ENCODE measurements at regions not wholly inside any gene's neighbourhood (a gene's known extent, or its start where the extent isn't known, plus 50 kb on each side); places are given as distances from the start of the nearest gene placed in this dataset.

DNA sequence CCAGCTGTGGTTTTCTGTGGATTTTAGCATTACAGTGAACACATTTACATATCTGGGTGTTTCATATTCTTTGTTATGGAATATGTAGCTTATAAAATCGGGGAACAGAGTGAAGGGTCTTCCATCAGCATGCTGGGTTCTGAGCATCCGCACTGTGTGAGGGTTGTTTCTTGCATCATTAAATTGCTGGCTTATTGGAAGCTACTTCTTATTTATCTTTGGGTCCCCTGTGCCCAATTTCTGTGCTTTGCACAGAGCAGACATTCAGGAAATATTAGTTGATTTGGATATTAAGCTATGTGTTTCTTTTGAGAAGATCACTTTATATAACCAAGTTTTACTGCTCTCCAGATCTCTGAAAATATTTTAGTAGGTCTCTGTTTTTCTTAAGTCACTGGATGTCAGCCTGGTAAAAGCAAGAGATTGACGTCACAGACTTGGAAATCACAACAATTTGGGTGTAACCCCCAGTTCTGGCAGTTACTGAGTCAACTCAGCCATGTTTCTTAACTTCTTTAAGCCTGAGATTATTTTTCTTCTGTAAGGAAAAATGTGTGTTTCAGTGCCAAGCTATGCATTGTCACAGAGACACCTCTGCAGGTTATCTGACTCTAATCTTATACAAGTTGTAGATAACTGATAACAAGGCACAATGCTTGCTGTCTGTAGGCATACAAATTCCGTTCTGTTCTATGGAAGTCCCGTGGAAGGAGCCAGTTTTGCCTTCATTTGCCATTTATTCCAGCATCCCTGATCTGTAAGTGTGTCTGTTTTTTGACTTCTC is 258.3 kb upstream of the KAZN start:
- DNase-seq, result no peak

DNA sequence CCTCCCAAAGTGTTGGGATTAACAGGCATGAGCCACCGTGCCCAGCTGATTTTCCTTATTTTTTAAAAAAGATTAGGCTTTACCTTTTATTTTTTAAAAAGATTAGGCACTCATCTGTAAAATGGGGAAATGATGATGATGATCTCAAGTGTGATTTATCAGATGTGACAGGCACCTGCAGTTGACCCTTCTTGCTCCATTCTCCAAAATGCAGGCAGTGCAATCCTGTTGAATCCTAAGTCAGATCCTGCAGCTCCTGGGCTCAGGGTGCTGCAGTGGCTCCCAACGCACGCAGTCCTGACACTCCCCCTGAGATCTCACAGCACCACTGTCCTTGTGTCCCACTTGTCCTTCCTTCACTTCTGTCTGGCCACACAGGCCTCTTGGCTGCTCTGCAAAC is 257.3 kb upstream of the KAZN start:
- no peak for DNase-seq

DNA sequence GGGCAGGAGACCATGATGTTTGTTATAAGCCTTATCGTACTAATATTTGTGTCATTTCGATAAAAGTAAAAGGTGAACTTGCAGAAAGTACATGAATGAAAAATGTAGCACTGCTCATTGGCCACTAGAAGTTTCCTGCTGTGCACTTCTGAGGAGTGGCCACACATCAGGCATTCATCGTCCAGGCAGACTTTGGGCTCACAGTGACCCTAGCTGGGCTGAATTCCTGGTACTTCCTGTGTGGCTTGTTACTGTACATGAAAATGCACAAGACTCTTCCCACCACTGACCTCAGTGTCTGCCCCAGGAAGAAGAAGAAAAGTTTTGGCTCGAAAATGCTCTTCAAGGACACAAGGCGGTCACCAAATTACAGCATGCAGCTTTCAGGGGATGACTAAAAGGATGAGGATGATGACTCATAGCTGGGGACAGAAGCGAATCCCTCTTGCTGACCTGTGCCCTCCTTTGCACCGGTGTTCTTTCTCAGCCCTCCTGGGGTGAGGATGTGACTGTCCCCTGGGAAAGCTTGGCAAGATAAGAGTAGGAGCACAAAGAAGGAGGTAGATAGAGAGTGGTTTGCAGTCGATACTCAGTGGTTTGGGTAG is 252.4 kb upstream of the KAZN start:
- DNase-seq, result no peak

DNA sequence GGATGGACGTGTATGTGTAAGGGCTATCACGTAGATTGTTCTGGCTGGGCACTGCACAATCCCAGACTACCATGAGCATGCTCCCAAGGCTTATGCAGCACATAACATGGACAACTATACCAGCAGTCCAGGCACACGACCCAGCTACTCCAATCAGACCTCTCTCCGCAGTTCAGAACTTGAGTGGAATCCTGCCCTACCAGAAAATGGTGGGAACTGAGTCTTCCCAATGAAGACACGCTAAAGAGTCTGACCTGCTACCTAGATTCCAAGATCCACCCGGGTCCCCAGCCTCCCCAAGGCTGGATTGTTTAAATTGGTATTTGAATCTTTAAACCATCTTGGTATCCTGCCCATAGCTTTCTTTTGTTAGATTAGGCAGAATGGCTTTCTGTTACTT is 251.3 kb upstream of the KAZN start:
- DNase-seq, result no peak

DNA sequence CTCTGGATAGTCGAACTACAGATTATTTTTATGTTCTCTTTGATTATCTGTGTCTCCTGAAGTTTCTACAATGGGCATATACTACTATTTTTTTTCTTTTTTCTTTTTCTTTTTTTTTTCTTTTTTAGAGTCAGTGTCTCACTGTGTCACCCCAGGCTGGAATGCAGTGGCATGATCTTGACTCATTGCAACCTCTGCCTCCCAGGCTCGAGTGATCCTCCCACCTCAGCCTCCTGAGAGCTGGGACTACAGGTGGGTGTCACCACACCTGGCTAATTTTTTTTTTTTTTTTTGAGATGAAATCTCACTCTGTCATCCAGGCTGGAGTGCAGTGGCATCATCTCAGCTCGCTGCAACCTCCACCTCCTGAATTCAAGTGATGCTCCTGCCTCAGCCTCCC is 250.7 kb upstream of the KAZN start:
- no peak for DNase-seq

DNA sequence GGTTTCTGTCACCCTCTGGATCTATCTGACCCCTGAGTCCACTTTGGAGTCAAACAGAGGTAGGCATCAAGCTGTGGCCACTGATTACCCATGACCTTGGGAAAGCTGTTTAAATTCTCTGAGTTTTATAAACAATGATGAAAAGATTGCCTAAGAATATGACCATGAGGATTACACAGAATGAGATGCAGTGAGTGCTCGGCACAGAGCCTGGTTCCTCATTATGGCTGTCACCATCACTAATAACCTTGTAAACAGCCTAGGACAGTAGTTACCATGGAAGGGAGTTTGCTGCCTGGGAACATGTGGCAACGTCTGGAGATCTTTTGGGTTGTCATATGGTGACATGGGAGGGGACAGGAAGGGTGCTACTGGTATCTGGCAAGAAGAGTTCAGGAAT is 248.3 kb upstream of the KAZN start:
- no peak for DNase-seq

DNA sequence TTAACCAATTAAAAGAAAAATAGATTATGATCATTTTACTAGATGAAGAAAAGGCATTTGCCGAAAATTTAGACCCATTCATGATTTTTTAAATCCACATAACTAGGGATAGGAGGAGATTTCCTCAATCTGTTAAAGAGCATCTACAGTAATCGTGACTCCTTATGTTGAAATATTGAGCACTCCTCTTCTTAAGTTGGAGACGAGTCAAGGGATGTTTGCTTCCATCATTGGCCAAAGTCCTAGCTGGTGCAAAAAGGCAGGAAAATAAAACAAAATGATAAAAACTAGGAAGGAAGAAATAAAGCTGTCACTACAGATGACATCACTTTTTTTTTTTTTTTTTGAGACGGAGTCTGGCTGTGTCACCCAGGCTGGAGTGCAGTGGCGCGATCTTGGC is 245.6 kb upstream of the KAZN start:
- no peak for DNase-seq

DNA sequence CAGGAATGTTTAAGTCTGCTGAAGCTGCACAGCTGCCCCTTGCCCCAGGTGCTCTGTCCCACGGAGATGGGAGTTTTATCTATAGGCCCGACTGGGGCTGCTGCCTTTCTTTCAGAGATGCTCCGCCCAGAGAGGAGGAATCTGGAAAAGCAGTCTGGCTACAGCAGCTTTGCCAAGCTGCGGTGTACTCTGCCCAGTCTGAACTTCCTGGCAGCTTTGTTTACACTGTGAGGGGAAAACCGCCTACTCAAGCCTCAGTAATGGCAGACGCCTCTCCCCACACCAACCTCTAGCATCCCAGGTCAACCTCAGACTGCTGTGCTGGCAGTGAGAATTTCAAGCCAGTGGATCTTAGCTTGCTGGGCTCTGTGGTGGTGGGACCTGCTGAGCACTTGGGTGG is 237.5 kb upstream of the KAZN start:
- peak in 5 of 58 donors; percentile 4 to 41 (median 9) for DNase-seq

DNA sequence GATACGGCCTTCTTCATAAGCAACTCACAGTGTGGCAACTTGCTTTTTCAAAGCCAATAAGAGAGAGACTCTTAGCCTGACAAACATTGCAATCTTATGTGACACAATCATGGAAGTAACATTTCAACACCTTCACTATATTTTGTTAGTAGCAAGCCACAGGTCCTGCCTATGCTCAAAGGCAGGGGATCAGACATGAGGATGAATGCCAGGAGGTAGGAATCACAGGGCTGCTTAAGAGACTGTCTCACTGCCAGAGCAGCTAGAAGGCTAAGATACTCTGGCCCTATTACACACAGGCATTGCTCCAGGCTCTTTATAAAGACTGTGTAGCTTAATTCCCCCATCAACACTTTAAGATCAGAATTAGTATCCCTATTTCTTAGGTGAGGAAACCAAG is 236.2 kb upstream of the KAZN start:
- no peak for DNase-seq

DNA sequence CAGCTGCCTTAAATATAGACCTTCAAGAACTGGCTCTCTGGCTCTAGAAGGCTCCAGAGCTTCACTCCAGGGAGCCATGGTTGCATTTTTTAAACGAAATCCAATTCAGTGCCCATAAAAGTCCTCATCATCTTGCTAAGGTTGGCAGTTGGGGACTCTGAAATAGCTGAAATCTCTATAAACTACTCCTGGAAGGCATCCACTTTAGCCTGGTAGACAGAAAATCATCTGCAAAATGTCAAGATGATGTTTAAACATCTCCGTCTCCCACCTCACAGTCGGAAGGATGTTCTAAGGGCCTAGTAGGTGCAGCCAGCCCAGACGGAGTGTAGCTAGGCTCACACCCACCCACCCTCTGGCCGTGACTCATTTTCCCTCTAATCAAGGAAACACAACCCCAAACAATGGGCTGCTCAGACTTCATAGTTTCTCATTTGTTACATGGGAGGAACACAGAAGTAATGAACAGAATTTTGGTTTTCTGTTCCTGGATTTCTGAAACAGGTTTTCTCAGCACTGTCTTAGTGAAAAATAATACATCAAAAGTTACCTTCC is 235.4 kb upstream of the KAZN start:
- DNase-seq, result peak in 15 of 58 donors; percentile 5 to 41 (median 25)

DNA sequence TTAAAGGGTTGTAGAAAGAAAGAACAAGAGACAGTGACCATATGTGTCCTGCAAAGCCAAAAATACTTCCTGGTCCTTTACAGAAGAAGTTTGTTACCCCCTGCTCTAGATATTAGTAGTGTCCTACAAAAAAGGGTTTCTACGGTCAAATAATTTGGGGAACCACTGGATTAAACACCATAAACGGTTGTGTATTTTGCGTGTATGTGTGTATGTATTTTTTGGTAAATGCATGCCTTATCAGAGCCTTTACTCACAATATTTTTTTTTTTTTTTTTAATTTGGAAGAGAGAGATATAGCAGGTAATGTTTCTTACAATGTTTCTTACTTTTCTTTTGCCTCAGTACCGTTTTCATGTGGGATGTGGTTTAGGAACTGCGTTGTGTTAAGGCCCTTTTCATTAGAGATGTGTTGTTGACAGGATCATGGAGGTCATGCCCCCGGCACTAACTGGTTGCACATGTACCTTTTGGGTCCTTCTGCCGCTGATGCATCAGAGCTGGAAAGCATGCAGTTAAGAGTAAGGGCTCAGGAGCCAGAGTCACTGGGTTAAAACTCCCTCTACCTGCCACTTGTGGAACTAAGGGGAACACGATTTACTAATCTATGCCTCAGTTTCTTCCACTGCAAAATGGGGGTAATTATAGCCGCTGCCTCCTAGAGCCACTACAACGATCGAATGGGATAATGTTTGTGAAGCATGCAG is 234.6 kb upstream of the KAZN start:
- no peak for DNase-seq

DNA sequence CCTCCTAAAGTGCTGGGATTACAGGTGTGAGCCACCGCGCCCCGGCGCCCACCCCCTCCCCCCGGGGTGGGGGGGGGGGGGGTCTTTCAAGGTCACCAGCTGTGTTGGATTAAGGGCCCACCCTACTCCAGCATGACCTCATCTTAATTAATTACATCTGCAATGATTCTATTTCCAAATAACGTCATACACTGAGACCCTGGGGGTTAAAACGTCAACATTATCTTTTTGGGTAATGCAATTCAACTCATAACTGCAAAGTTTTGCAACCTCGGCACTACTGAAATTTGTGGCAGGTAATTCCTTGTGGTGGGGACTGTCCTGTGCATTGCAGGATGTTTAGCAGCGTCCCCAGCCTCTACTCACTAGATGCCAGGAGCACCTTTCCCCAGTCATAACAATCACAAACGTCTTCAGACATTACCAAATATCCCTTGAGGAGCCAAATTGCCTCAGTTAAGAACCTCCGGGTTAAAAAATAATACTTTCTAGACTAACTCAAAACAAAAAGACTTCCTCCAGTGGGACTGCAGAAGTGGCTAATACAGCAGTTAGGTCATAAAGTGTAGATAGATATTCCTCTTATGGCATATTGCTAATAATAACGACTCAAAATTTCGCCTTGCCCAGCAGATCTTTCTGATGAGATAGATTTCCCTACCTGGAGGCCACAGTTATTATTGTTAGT is 233.0 kb upstream of the KAZN start:
- no peak for DNase-seq

DNA sequence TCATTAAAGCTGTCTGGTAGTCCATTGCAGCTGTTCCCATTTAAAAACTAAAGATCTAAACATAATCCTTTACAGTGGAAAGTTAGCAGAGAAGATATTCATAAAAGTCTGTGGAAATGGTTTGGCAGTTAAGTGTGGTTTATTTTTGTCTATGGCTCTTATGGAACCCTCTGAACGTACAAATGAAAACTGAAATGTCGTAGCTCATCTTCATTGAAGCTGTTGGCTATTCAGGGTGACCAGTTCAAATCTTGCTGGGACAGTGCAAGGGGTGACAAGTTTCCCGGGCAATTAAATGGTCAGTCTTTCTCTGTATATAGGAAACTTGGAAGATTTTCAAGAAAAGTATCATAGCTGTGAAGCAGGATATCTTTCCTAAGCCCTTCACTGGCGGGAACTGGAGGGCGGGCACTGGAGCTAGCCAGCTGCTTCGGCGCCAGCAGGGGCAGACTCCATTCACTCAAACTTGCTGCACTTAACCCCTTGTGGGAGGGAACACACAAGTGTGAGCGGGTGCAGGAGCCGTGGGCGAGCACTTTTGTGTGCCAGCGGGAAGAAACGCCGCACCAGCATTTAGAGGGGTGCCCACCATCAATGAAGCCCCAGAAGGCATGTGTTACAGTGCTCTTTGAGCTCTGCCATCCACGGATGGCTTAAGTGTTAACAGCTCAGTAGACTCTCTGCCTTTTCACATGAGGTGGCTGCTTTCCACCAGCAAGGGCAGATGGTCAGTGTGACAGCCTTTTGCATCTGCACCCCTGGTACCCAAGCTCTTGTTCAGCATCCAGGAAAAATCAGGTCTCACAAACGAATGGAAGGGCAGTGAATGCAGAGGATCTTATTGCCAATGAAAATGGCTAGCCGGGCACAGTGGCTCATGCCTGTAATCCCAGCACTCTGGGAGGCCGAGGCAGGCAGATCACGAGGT is 232.1 kb upstream of the KAZN start:
- peak in 35 of 58 donors; percentile 7 to 64 (median 27) for DNase-seq

DNA sequence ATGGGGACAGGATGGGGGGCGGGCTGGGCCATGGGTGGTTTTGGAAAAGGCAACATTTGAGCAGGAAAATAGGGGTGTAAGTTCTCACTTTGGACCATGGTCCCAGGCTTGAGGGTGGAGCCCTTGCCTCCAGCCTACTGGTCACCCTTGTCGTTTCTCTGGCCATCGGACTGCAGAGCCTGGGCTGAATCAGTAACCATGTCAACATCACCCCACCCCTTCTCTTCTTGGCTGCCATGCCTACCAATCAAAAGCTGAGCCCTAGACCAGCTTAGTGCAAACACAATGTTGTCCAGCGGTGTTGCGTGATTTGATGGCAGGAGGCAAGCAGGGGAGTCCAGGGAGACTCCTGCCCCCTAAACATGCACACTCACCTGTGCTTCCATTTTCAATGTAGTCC is 231.0 kb upstream of the KAZN start:
- DNase-seq, result no peak

DNA sequence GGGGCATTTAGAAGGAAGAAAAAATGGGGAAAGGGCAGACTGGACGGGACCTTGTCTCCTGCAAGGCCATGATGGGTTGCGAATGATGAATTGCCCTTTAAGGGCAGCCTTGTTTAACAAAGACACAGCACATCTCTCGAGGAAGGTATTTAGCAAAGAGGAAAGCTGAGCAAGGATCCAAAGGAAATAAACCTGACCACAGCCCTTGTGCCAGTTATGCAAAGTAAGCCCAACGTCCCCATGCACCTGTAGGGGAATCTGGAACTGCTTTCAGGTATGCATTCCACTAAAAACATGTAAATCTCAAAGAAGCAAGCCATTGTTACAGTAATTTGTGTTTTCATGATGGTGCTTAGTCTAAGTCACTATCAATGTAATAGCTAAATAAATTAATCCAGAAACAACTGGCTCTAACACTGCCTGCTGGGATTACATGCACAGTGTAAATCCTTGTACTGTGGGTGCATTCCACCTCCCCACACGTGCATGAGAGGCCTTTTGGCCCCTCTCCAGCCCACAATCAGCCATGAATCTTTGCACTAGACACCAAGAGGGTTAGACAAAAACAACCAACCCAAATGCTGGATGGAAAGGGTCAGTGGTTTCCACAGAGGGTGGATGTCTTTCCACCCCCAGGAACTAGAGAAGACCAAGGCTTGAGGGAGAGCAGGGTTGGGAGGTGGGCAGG is 228.8 kb upstream of the KAZN start:
- no peak for DNase-seq

DNA sequence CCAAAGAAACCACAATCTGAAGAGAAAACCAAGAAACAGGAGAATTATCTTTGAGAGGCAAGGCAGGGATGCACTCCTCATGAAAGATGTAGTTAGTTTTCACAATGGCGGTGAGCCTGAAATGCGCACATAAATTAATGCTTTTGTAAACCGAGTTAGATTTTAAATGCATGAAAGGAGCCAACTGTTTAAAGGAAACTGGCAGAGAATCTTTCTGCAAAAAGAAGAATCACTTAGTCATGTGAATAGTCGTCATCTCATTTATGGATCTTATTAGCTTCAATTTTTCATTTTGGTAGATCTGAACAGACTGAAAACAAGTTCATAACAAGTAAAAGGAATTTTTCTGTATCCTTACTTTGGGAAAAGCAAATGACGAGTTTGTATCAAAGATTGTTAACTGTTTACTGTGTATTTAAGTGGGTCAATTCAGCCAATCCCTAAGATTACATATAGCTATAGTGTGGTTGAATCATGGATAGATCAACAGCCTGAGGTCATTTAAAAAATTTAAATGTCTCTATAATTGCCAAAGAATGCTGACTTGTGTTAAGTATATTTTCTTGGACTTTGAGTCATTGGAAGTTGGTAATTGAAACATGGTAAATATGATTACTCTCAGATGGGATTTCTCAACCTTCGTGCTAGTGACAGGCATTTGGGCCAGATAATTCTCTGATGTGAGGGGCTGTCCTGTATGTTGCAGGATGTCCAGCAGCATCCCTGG is 226.6 kb upstream of the KAZN start:
- DNase-seq, result no peak

DNA sequence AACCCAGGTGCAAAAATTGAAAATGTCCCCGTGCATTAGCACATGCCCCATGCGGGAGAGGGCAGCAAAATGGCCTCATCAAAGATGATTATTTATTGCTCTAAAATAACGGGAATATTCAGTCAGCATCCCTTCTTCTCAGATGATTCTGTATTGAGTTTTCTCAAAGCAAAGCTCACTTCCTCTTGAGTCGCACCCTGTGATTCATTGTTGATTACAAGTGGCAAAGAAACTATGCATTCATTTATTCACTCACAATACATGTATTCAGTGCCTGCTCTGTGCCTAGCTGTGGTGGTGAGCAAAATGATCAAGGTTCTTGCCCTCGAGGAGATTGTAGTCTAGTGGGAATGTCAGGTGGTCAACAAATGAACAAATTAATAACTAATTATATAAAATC is 226.0 kb upstream of the KAZN start:
- DNase-seq, result no peak

DNA sequence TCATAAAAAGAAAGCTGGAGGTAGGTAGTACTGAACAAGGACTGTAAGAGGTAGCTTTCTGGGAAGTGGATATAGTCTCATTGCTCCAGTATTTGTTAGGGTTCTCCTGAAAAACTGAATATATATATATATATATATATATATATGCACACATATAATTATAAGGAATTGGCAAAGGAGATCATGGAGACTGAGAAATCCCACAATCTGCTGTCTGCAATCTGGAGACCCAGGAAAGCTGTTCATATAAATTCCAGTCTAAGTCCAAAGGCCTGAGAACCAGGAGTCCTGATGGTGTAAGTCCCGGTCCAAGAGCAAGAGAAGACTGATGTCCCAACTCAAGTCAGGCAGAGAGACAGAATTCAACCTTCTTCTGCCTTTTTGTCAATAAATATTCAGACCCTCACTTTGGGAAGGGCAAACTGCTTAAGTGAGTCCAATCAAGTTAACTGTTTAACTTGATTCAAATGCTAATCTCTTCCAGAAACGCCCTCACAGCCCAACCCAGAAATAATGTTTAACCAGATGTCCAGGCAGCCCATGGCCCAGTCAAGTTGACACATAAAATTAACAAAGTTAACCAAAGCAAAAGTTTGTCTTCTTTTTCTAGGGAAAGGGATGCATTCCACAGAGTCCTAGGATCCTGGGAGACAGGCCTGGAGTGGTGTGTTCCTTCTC is 225.3 kb upstream of the KAZN start:
- DNase-seq, result no peak

DNA sequence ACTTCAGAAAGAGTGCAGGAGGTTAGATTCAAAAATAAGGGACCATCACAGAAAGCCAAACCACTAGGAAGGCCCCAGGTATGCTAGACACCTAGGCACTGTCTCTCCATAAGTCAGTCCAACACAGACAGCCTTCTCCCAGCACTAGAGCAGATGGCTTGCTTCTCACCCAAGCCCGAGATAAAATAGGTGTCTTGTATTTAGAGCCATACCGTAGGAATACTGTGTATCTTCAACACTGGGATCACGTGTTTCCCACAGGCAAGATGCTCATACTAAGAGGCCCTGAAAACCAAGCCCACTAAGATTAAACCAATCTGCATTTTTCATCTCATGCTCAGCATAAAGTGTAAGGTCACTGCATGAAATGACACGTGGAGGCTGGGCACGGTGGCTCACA is 223.3 kb upstream of the KAZN start:
- DNase-seq, result no peak

Measured in anterior cingulate cortex (tissue), 58 donors.